RWPE2 (cell line): ENCODE measurements at regions not wholly inside any gene's neighbourhood (a gene's known extent, or its start where the extent isn't known, plus 50 kb on each side); places are given as distances from the start of the nearest gene placed in this dataset.

ENCODE experiments used
- ATAC-seq: fragments of 200-7000 bp; cut with Tn5 transposase; 3 replicates; pipeline ENCODE4 v1.9.1; 2021; ENCODE audit warnings: low read depth
- DNase-seq: peaks from one replicate; pipeline ENCODE4 v3.0.0-alpha.2; 2020; ENCODE audit warnings: low spot score
- H3K27ac ChIP-seq: fragments of 450-650 bp; 2 replicates; pipeline ENCODE4 v1.5.1; 2017; ENCODE audit warnings: mild to moderate bottlenecking; ENCODE audit not compliant: poor library complexity, severe bottlenecking
- H3K27me3 ChIP-seq: fragments of 250-450 bp; sonication (Bioruptor Pico); 2 replicates; pipeline ENCODE4 v1.5.1; 2021; ENCODE audit warnings: mild to moderate bottlenecking, moderate library complexity; ENCODE audit not compliant: insufficient read depth, poor library complexity, severe bottlenecking
- H3K36me3 ChIP-seq: fragments of 250-450 bp; sonication (Bioruptor Pico); 2 replicates; pipeline ENCODE4 v1.5.1; 2020; ENCODE audit warnings: low read depth, mild to moderate bottlenecking, moderate library complexity
- H3K4me1 ChIP-seq: fragments of 250-450 bp; sonication (Bioruptor Pico); 2 replicates; pipeline ENCODE4 v1.5.1; 2021; ENCODE audit warnings: mild to moderate bottlenecking, moderate library complexity; ENCODE audit not compliant: insufficient read depth, poor library complexity, severe bottlenecking
- H3K4me3 ChIP-seq: fragments of 250-450 bp; sonication (Bioruptor Pico); 2 replicates; pipeline ENCODE4 v1.5.1; 2021; ENCODE audit warnings: mild to moderate bottlenecking, moderate library complexity; ENCODE audit not compliant: severe bottlenecking
- H3K9me3 ChIP-seq: fragments of 250-450 bp; sonication (Bioruptor Pico); 2 replicates; pipeline ENCODE4 v1.5.1; 2021; ENCODE audit warnings: mild to moderate bottlenecking, moderate library complexity; ENCODE audit not compliant: severe bottlenecking
- TF ChIP-seq, protein P1 (sequence below): fragments of 450-650 bp; IDR thresholded peaks from one replicate; pipeline ENCODE4 v1.5.1; 2017; ENCODE audit warnings: mild to moderate bottlenecking, moderate library complexity; ENCODE audit not compliant: poor library complexity, severe bottlenecking

DNA sequence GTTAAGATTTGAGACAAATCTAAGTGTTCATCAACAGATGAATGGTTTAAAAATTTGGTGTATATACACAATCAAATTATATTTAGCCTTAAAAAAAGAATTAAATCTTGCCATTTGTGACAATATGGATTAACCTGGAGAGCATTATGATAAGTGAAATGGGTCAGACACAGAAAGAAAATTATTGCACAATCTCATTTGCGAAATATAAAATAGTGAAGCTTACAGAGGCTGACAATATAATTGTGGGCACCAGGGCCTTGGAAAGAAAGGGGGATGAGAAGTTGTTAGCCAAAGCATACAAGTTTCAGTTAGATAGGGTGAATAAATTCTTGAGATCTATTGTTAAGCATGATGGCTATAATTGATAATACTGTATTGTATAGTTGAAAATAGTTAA, 883.0 kb downstream of the TECRL start:
- ATAC-seq = no peak
- H3K9me3 ChIP-seq = no peaks in the 10 kb centered on the region

DNA sequence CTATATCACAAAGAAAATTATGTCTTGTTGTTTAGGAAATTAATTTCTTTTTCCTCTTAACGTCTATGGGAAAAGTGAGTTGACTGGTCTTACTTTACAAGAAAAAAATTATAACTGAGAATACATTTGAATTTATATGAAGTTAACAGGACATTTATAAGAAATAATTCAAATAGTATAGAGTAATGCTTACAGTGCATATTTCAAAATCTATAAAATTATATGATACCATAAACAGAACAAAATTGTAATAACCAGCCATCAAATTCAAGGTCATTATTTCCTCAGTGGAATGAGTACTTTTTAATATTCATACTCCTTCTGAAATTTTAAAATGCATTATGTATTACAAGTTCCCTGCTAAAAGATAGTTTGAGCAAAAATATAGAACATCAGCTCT, 884.5 kb downstream of the TECRL start:
- H3K9me3 ChIP-seq = no peaks in the 10 kb centered on the region
- TF ChIP-seq, protein P1, sequence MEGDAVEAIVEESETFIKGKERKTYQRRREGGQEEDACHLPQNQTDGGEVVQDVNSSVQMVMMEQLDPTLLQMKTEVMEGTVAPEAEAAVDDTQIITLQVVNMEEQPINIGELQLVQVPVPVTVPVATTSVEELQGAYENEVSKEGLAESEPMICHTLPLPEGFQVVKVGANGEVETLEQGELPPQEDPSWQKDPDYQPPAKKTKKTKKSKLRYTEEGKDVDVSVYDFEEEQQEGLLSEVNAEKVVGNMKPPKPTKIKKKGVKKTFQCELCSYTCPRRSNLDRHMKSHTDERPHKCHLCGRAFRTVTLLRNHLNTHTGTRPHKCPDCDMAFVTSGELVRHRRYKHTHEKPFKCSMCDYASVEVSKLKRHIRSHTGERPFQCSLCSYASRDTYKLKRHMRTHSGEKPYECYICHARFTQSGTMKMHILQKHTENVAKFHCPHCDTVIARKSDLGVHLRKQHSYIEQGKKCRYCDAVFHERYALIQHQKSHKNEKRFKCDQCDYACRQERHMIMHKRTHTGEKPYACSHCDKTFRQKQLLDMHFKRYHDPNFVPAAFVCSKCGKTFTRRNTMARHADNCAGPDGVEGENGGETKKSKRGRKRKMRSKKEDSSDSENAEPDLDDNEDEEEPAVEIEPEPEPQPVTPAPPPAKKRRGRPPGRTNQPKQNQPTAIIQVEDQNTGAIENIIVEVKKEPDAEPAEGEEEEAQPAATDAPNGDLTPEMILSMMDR = no peak
- H3K4me3 ChIP-seq = no peak overlapping the region
- no peak overlapping the region for H3K27ac ChIP-seq
- no peaks in the 10 kb centered on the region for H3K36me3 ChIP-seq
- ATAC-seq = no peak
- no peak for DNase-seq
- H3K27me3 ChIP-seq = no peaks in the 10 kb centered on the region
- H3K4me1 ChIP-seq = no peaks in the 10 kb centered on the region

More for the DNA sequence above, 883.0 kb downstream of the TECRL start:
- Histone ChIP-seq H3K36me3 (no peaks in the 10 kb centered on the region), H3K27ac (no peak overlapping the region), H3K27me3 (no peaks in the 10 kb centered on the region), H3K4me3 (no peak overlapping the region), H3K4me1 (no peaks in the 10 kb centered on the region)
- DNase-seq = no peak
- TF ChIP-seq, protein P1 = no peak

DNA sequence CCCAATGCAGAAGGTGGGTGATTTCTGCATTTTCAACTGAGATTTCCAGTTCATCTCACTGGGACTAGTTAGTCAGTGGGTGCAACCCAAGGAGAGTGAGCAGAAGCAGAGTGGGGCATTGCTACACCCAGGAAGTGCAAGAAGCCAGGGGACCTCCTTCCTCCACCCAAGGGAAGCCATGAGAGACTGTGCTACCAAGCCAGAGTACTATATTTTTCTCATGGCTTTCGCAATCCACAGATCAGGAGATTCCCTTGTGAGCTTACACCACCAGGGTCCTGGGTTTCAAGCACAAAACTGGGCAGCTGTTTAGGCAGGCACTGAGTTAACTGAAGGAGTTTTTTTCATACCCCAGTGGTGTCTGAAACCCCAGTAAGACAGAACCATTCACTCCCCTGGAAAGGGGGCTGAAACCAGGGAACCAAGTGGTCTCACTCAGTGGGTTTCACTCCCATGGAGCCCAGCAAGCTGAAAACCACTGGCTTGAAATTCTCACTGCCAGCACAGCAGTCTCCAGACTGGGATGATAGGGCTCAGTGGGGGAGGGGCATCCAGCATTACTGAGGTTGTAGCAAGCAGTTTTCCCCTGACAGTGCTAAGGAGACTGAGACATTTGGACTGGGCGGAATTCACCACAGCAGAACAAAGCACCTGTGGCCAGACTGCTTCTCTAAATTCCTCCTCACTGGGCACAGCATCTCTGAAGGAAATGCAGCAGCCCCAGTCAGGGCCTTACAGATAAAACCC, 903.4 kb downstream of the TECRL start:
- TF ChIP-seq, protein P1 = no peak
- DNase-seq (no peak), ATAC-seq (no peak)
- Histone ChIP-seq H3K36me3 (no peaks in the 10 kb centered on the region), H3K27me3 (no peaks in the 10 kb centered on the region), H3K9me3 (no peaks in the 10 kb centered on the region), H3K27ac (no peak overlapping the region), H3K4me3 (no peak overlapping the region), H3K4me1 (no peaks in the 10 kb centered on the region)

DNA sequence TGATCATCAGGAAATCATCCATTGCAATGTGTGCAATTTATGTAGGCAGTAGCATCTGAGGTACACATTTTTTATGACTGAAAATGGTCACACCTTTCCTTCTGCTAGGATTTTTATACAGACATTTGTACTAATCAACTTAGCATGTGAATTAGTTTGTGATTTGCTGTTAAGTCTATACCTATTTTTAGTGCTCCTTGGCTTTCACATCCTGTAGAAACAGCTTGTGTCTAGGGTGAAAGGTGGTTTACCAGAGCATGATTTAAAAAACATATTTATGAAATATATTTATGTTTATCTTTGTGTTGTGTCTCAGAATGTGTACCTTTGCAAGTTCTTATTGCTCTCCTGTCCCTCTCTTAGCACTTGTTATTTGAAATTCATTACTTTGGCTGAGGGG, 916.0 kb downstream of the TECRL start:
- Histone ChIP-seq H3K27me3 (no peaks in the 10 kb centered on the region), H3K4me1 (no peaks in the 10 kb centered on the region), H3K36me3 (no peaks in the 10 kb centered on the region), H3K4me3 (no peak overlapping the region), H3K27ac (no peak overlapping the region), H3K9me3 (no peaks in the 10 kb centered on the region)
- ATAC-seq = no peak
- TF ChIP-seq, protein P1 = no peak
- no peak for DNase-seq

DNA sequence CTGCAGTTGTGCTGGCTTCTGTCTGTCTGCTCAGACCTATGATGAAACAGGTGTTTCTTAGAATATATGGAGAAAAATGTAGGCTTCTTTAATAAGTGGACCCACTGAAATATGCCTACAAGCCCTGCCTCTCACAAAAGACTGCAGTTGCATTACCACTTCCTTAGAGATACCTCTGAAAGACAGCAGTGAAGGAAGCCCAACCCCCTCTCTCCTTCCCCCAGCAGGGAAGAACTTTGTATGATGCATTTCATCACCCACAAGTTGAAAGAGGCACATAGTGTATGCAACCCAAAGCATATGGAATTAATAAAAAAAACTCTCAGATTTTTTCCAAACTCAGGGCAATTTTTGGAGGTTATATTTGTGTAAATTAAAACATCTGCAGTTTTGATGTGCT, 916.7 kb downstream of the TECRL start:
- no peak overlapping the region for H3K4me3 ChIP-seq
- H3K4me1 ChIP-seq = no peaks in the 10 kb centered on the region
- no peaks in the 10 kb centered on the region for H3K9me3 ChIP-seq
- no peak for DNase-seq
- ATAC-seq = no peak
- TF ChIP-seq, protein P1 = no peak
- H3K27me3 ChIP-seq = no peaks in the 10 kb centered on the region
- no peak overlapping the region for H3K27ac ChIP-seq
- no peaks in the 10 kb centered on the region for H3K36me3 ChIP-seq
